Loucy (cell line): ENCODE measurements at regions not wholly inside any gene's neighbourhood (a gene's known extent, or its start where the extent isn't known, plus 50 kb on each side); places are given as distances from the start of the nearest gene placed in this dataset.

ENCODE experiments used
- EZH2phosphoT487 ChIP-seq: fragments of 200-600 bp; IDR thresholded peaks from 2 replicates; pipeline ENCODE4 v1.6.1; 2018; ENCODE audit warnings: antibody characterized with exemption, mild to moderate bottlenecking, moderate library complexity, borderline replicate concordance
- TF ChIP-seq, protein P1 (sequence below): fragments of 200-600 bp; sonication (generic); conservative IDR thresholded peaks from 2 replicates; pipeline ENCODE4 v1.5.1; 2014; ENCODE audit warnings: mild to moderate bottlenecking, antibody characterized with exemption, low read length

GRCh38 chr11:80086496-80087055 is 645.7 kb upstream of the TENM4 start:
- TF ChIP-seq, protein P1, sequence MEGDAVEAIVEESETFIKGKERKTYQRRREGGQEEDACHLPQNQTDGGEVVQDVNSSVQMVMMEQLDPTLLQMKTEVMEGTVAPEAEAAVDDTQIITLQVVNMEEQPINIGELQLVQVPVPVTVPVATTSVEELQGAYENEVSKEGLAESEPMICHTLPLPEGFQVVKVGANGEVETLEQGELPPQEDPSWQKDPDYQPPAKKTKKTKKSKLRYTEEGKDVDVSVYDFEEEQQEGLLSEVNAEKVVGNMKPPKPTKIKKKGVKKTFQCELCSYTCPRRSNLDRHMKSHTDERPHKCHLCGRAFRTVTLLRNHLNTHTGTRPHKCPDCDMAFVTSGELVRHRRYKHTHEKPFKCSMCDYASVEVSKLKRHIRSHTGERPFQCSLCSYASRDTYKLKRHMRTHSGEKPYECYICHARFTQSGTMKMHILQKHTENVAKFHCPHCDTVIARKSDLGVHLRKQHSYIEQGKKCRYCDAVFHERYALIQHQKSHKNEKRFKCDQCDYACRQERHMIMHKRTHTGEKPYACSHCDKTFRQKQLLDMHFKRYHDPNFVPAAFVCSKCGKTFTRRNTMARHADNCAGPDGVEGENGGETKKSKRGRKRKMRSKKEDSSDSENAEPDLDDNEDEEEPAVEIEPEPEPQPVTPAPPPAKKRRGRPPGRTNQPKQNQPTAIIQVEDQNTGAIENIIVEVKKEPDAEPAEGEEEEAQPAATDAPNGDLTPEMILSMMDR: no peak
- TF ChIP-seq EZH2phosphoT487: no peak
